SU-DHL-6 (cell line): ENCODE measurements at regions not wholly inside any gene's neighbourhood (a gene's known extent, or its start where the extent isn't known, plus 50 kb on each side); places are given as distances from the start of the nearest gene placed in this dataset.

Experiments used
- CTCF ChIP-seq: fragments of 200-600 bp; sonication (generic); IDR thresholded peaks from one replicate; pipeline ENCODE4 v1.5.1; 2017; ENCODE audit warnings: antibody characterized with exemption, mild to moderate bottlenecking, low read length, moderate library complexity; ENCODE audit not compliant: insufficient read depth, poor library complexity, severe bottlenecking
- EZH2phosphoT487 ChIP-seq: fragments of 200-600 bp; sonication (generic), shearing (Covaris generic); conservative IDR thresholded peaks from 2 replicates; pipeline ENCODE4 v1.6.1; 2018; ENCODE audit warnings: mild to moderate bottlenecking, antibody characterized with exemption, low read length, moderate library complexity, mixed read lengths

GRCh38 chr11:95359341-95359663 lies 128.3 kb upstream of the SESN3 start:
- TF ChIP-seq CTCF, result no peak
- TF ChIP-seq EZH2phosphoT487, result no peak
